Stimulated activated CD8-positive, alpha-beta memory T cell treated with anti-CD3 and anti-CD28 coated beads, Interleukin-4, amount 100 ng/mL, for 48 hours (primary cell): ENCODE measurements at regions not wholly inside any gene's neighbourhood (a gene's known extent, or its start where the extent isn't known, plus 50 kb on each side); places are given as distances from the start of the nearest gene placed in this dataset.
"Not testable (repeated sequence)": the region's sequence is repeated elsewhere in the genome, so short reads cannot be mapped to it uniquely, and the experiment has no call there.

Source experiments
- DNase-seq: peaks from one replicate; pipeline ENCODE4 v3.0.0-alpha.2; 2020

DNA sequence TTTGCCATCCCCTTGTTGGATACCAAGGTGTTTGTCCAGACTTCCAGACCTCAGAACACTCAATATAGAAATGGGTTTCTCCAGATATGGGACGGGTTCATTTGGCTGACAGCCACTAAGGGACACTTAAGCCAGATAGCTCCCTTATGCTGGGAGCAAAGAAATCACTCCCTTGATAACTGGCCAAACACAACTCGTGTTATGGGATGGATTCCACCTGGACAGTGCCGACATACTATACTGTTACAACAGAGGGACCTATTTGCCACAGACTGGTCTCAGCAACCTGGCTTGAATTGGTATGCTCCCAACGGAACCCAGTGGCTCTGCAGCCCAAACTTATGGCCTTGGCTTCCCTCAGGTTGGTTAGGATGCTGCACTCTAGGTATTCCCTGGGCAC is 114.0 kb upstream of the PLCL2 start:
- no peak for DNase-seq

DNA sequence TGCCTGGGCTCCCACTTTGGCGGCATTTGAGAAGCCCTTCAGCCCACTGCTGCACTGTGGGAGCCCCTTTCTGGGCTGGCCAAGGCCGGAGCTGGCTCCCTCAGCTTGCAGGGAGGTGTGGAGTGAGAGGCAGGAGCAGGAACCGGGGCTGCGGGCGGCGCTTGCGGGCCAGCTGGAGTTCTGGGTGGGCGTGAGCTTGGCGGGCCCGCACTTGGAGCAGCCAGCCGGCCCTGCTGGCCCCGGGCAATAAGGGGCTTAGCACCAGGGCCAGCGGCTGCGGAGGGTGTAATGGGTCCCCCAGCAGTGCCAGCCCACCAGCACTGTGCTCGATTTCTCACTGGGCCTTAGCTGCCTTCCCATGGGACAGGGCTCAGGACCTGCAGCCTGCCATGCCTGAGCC is 111.2 kb upstream of the PLCL2 start:
- not testable (repeated sequence) for DNase-seq

DNA sequence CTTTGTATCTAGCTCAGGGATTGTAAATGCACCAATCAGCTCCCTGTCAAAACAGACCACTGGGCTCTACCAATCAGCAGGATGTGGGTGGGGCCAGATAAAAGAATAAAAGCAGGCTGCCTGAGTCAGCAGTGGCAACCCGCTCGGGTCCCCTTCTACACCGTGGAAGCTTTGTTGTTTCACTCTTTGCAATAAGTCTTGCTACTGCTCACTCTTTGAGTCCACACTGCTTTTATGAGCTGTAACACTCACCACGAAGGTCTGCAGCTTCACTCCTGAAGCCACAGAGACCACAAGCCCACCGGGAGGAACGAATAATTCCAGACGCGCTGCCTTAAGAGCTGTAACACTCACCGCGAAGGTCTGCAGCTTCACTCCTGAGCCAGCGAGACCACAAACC is 110.2 kb upstream of the PLCL2 start:
- peak; percentile 28 for DNase-seq

DNA sequence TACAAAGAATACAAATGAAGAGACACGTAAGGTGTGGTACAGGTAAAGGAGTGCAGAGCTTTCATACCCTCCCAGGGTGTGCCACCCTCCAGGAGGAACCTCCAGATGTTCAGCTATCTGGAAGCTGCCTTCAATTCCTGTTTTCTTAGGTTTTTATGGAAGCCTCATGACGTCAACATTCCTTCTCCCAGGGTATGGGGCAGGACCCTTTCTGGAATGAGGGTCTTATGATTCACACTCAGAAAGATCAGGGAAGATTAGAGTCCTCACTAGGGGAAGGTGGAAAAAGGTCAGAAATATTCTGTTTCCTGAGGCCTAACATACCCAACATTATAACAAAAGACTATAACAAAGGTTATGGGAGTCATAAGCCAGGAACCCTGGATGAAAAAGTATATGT is 99.8 kb upstream of the PLCL2 start:
- DNase-seq, result no peak

DNA sequence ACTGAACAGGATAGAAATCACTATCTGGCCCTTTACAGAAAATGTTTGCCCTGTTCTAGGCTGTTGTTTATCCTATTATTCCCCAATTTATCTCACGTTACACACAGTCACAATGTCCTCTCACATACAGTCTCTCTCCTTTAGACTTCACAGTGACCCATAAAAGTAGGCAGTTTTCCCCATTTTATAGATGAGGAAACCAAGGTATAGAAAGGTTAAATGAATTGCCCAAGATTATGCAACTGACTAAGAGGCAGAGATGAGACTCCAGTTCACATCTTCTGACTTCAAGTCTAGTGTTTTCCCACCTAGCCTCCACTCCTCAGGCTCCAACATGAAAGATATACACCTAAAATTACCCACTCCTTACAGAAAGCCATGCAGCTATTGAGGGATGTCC is 99.3 kb upstream of the PLCL2 start:
- no peak for DNase-seq

DNA sequence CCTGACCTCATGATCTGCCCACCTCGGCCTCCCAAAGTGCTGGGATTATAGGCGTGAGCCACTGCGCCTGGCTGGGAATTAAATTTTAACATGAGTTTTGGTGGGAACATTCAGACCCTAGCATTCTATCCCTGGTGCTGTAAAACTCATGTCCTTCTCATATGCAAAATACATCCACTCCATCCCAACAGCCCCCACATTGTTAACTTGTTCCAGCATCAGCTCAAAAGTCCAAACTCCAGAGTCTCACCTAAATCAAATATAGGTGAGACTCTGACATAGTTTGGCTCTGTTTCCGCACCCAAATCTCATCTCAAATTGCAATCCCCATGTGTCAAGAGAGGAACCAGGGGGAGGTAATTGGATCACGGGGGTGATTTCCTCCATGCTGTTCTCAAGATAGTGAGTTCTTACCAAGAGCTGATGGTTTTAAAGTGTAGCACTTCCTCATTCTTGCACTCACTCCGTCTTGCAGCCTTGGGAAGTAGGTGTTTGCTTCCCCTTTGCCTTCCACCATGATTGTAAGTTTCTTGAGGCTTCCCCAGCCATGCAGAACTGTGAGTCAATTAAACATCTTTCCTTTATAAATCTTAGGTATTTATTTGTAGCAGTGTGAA is 96.2 kb upstream of the PLCL2 start:
- DNase-seq, result no peak

DNA sequence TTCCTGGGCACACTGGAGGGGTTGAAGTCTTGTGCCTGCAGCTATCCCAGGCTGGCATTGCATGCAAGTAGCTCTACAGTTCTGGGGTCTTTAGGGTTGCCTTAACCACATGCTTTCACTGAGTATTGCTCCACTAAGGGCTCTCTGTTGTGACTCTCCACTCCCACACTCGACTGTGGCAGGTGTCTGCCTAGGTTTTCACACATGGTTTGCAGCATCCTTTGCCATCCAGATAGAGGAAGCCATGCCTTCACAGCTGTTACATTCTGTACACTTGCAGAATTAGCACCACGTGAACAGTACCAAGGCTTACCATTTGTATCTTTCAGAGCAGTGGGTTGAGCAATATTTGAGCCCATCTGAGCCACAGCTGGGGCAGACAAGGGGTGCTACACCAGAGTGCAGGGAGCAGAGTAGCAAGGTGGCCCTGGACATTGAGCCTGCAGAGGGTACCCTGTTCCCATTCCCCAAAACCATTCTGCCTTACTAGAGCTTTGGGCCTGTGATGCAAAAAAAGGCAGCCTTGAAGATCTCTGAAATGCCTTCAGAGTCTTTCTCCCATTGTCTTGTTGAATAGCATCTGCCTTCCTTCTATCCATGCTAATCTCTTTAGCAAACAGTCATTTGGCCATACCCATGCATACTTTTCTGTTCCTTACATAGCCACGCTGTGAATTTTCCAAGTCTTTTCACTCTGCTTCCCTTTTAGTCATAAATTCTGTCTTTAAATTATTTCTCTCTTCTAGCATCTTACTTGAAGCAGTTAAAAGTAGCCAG is 95.2 kb upstream of the PLCL2 start:
- no peak for DNase-seq

DNA sequence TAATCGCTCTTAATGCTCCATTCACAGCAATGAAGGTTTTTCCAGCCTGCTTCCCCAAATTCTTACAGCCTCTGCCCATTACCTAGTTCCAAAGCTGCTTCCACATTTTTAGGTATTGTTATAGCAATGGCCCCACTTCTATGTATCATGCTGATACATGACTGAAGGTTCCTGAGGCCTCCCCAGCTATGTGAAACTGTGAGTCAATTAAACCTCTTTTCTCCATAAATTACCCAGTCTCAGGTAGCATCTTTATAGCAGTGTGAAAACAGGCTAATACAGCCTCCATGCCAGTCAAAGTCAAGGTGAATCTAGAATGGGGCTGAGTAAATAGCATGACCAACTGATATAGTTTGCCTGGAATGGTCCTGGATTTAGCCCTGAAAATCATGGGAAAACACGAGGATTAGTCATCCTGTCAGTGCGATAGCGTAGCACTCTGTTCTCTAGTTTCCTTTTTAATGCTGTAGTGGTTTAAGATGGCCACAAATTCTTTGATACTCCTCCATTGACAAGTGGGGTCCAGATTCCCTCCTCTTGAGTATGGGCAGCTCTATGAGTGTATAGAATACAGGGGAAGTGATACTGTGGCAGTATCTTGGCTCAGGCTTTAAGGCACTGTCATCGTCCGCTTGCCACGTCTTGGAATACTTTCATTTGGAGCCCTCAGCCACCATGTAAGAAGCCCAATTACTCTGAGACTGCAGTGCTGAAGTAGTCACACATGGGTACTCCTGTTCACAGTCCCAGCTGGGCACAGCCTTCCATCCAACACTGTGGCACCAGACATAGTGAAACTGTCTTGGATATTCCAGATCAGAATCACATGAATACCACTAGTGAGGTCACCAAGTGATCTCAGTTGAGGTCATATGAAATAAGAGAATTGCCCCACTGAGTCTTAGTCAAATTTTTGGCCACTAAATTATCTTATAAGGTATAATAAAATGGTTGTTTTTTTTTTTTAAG is 94.0 kb upstream of the PLCL2 start:
- DNase-seq, result peak; percentile 35

DNA sequence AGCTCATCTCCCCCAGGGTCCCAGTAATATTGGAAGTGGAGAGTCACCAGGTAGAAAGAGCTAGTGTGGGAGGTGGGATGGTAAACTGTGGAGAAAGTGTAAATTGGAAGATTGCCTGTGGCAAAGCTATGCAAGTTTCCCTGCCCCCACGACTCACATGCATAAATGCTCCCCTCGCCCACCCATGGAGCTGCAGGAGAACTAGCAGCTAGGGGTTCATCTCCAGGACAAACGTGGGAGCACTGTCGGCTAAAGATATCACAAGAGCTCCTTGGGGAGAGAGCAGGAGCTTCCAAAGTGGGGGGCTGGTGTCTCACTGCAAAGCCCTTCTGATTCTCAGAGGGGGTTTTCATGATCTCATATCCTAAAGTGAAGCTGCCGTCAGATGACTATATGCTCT is 91.4 kb upstream of the PLCL2 start:
- no peak for DNase-seq

DNA sequence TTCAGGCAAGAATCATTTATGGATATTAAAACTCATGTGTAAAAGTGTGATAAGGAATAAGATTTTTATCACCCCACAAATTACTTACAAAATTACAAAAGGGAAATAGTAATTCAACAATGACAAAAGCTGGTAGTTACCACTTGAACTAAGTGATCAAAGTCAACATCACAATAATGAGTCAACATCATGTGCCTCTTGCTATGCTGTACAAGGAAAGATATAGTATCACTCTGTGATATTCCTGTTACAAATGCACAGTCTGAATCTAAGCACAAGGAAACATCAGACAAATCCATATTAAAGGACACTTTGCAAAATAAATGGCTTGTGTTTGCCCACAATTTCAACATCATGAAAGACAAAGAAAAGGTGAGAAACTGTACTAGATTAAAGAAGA is 90.5 kb upstream of the PLCL2 start:
- DNase-seq, result no peak

DNA sequence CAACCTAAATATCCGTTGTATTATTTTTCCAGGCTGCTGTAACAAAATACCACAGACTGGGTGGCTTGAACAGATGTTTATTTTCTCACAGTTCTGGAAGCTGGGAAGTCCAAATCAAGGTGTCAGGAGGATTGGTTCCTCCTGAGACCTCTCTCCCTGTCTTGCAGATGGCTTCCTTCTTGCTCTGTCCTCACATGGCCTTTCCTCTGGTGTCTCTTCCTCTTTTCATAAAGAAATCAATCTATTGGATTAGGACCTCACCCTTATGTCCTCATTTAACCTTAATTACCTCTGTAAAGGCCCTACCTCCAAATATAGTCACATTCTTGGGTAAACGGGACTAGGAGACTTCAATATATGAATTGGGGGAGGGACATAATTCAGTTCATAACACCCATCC is 89.2 kb upstream of the PLCL2 start:
- DNase-seq, result no peak

DNA sequence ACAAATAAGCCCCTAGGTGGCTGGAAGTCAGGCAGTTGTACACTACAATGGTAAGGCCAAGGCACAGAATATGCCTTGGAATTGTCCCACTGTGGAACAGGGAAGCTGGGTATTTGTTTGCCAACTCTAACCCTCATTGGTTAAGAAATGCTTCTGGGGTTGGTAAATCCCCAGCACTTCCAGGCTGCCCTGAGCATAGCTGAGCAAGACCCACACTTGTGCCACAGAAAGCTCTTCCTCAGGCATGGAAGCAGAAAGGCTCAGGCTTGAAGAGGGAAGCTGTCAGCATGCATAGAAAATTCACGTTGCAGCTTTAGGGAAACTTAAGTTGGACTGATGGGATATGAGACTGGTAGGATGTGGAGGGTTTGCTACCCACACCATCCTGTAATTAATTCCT is 86.9 kb upstream of the PLCL2 start:
- DNase-seq, result no peak

DNA sequence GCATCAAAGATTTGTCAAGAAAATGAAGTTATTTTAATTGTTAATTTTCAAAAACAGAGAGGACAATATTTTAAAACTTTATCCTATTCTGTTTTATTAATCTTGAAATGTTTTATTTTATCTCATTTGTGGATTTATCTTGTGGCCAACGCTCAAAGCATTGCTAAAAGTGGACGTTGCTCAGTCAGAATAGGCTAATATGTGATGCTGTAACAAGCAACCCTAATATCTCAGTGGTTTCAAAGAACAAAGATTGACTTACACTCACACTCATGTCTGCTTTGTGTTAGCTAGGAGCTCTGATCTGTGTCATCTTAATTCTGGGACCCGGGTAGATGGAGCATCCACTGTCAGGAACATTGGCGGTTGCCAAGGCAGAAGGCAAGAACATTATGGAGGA is 86.0 kb upstream of the PLCL2 start:
- DNase-seq, result no peak

DNA sequence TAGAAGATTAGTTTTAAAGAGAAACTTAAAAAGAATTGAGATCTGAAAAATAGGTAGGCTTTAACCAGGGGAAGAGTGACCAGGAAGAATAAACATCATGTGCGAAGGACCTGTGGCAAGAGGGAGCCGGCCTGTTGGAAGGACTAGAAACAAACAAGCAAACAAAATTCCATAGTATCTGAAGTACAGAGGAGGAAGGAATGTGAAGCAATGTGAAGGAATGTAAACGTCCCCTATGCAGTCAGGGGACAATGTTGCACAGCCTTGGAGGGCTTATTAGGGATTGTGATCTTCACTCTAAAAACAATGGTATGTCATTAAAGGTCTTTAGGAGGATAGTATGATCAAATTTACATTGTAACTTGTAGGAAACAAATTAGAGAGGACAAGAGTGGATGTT is 84.4 kb upstream of the PLCL2 start:
- DNase-seq, result no peak

DNA sequence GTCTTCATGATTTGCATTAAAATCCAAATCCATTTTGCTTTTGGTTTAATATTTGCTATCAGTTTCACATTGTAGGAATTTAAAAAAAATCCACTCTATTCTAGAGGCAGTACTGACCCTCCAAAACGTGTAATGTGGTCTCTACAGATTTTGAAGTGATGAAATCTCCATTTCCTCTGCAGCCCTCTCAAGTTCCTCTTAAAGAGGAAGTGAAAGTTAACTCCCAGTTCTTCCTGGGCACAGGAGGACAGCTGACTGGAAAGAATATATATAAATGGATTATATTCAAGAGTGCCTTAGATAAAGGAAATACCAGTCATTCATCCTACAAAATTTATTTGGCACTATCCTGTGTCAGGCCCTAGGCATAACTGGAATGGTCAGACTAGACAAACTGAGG is 83.5 kb upstream of the PLCL2 start:
- DNase-seq, result no peak

DNA sequence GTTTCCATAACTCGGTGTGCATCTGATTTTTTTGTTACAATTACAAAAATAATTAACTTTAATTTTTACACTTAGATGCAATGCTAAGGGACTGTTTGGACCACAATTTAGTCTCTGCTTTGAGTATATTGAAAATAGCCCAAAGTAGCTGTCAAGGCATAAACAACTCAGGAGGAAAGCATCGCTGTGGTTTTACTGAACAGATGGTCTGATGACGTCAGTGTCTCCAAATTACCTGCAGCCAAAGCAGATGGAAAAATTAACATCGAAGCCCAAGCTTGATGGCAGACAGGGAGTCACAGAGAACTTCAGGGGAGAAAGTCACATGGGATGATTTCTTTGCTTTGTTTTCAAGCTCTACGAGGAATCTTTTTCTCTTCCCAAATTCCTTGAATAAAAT is 83.1 kb upstream of the PLCL2 start:
- DNase-seq, result no peak

DNA sequence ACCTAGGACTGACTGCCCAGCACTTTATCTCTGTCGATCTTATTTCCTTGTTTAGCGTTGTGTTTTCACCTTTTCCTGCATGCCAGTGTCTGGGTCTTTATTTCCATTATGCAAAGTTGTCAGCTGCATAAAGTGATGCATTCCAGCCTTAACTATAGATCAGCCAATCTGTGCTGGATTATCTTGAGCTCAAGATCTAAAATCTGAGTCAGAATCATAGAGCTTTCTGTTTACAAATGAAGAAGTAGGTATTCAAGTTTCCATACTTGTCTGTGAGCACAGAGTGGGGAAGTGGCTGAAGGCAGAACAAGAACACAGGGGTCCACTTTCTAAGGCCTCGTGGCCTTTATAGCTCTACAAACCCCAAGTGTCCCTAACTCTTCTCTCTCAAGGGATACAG is 82.4 kb upstream of the PLCL2 start:
- no peak for DNase-seq

DNA sequence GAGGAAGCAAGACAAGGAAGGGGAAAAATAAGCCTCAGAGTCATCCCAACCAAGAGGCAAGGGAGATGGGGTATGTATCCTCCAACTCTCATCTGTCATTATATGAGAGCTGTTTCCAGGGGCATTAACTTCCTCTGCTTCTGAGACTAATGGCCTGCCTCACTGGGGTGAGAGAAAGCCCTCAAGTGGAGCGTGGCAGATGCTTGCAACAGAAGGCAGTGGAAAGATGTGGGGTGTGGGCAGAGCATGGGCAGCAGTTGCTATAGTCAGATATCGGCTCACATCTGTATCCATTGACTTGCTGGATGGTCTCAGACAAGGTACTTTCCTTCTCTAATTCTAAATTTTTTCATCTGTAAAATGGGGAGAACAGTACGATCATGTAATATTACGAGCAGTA is 81.7 kb upstream of the PLCL2 start:
- DNase-seq, result no peak

DNA sequence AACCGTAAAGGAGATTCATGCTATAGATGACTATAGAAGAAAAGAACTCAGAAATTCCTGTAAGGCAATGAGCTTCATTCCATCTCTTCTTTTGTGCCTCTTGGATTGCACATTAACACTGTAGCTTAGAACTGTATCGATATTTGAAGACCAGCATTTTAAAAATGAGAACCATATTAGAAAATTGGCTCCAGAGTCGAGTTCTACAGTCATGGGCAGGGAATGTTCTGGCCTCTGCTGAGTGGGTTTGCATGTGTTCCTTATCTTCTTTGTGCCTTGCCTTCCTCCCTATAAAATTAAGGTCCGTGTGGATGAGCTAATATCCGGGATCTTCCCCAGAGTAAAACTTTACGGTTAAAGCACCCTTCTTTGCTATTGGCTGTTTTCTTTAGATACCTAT is 77.4 kb upstream of the PLCL2 start:
- DNase-seq, result no peak

DNA sequence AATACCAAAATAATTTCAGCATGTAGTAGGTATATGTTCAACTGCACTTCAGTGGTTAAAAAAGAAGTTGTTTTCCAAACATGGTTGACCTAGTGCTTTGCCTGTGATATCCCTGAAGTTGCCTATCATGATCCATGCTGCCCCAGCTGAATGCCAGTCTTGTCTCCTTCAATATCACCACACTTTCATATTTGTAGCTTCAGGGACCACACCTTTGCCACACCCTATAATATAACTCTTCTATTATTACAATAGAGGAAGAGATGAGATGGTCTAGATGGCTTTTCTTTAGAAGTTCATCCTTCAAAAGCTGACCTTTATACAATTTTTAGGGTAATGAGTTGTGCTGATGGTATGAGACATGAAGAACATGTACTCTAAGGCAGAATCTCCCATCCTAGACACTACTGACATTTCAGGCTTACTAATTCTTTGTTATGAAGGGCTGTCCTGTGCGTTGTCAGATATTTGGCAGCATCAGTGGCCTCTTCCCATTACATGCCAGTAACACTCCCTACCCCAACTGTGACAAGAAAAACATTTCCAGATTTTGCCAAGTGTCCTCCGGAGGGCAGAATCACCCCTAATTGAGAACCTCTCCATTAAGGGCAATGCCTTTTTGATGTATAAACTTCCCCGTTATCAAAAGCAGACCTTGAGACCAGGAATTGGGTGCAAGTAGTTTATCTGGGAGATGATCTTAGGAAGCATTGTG is 76.2 kb upstream of the PLCL2 start:
- DNase-seq, result no peak

DNA sequence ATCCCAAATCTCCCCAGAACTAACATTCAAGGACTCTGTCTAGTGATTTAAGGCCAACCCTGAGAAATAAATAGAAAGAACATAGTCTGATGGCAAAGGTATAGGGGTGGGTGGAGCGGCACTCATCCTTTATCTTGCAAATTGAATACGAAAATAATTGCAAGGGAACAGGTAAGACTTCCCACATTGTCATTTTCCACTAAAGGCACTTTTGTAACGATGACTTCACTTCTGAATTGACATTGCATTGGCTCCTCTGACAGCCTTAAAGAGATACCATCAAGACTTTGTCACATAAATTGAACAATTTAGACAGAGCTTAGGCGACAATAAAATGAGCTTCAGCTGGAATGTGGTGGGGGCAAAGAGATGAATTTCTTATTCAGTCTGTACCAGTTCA is 75.3 kb upstream of the PLCL2 start:
- DNase-seq, result no peak

DNA sequence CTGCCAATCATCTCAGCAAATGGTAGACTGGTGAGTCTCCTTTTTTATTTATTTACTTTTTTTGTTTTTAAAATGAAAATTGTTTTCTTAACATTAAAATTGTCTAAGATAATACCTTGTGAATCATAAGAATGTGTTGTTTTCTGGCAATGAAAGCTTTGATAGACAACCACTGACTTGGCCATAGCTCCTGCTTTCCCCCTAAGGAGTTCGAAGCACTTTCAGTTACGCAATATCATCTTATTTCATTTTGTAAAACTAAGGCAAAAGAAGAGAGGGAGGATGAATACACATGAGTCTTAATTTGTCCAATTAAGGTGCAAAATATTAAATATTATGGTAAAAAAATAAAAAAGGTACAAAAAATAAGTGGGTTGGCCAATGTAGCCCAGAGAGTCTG is 74.8 kb upstream of the PLCL2 start:
- DNase-seq, result no peak
